Smooth muscle cell (in vitro differentiated cells): ENCODE measurements at regions not wholly inside any gene's neighbourhood (a gene's known extent, or its start where the extent isn't known, plus 50 kb on each side); places are given as distances from the start of the nearest gene placed in this dataset.

ENCODE experiments used
- DNase-seq: peaks from one replicate; lab custom pipeline; 2025; ENCODE audit not compliant: unreplicated experiment; lab: John Stamatoyannopoulos, UW
- H2AFZ ChIP-seq: fragments of 200-600 bp; sonication (generic); 2 replicates; pipeline ENCODE4 v1.6.0; 2016; ENCODE audit warnings: antibody characterized with exemption, low read depth, mild to moderate bottlenecking
- H3F3A ChIP-seq: fragments of 200-600 bp; sonication (generic); 2 replicates; pipeline ENCODE4 v1.6.0; 2017; ENCODE audit warnings: antibody characterized with exemption, low read depth
- H3K27ac ChIP-seq: fragments of 200-600 bp; sonication (generic); 2 replicates; pipeline ENCODE4 v1.5.1; 2016; ENCODE audit warnings: low read depth, mild to moderate bottlenecking
- H3K27me3 ChIP-seq: fragments of 200-600 bp; sonication (generic); 2 replicates; pipeline ENCODE4 v1.6.1; 2016; ENCODE audit warnings: low read depth, mild to moderate bottlenecking
- H3K36me3 ChIP-seq: fragments of 200-600 bp; sonication (generic); 2 replicates; pipeline ENCODE4 v1.5.1; 2016; ENCODE audit warnings: low read depth
- H3K4me1 ChIP-seq: fragments of 200-600 bp; sonication (generic); 2 replicates; pipeline ENCODE4 v1.5.1; 2016; ENCODE audit warnings: low read depth
- H3K4me2 ChIP-seq: fragments of 200-600 bp; sonication (generic); 2 replicates; pipeline ENCODE4 v1.6.0; 2016; ENCODE audit warnings: mild to moderate bottlenecking
- H3K4me3 ChIP-seq: fragments of 200-600 bp; sonication (generic); 2 replicates; pipeline ENCODE4 v1.5.1; 2016; ENCODE audit warnings: mild to moderate bottlenecking
- H3K79me2 ChIP-seq: fragments of 200-600 bp; sonication (generic); 2 replicates; pipeline ENCODE4 v1.6.0; 2016; ENCODE audit warnings: low read depth, mild to moderate bottlenecking
- H3K9ac ChIP-seq: fragments of 200-600 bp; sonication (generic); 2 replicates; pipeline ENCODE4 v1.6.0; 2016; ENCODE audit warnings: low read depth
- H3K9me3 ChIP-seq: fragments of 200-600 bp; sonication (generic); replicated peaks from 2 replicates; pipeline ENCODE4 v1.5.1; 2016; ENCODE audit warnings: low read depth
- H4K20me1 ChIP-seq: fragments of 200-600 bp; sonication (generic); 2 replicates; pipeline ENCODE4 v1.6.0; 2016; ENCODE audit warnings: low read depth
- CTCF ChIP-seq: fragments of 200-600 bp; sonication (generic); IDR thresholded peaks from 2 replicates; pipeline ENCODE4 v1.5.1; 2017; ENCODE audit warnings: borderline replicate concordance, mild to moderate bottlenecking, antibody characterized with exemption; ENCODE audit not compliant: insufficient read depth, poor library complexity, severe bottlenecking
- WGBS: methylation state at CpG from one replicate; pipeline ENCODE4 v1.1.7; 2016; ENCODE audit warnings: low lambda C conversion rate; 5-methylcytosine and 5-hydroxymethylcytosine counted together

- Histone ChIP-seq H3K9ac (no peak overlapping the region), H3K36me3 (no peaks in the 10 kb centered on the region), H3K4me2 (no peak overlapping the region), H3K27me3 (no peaks in the 10 kb centered on the region), H4K20me1 (no peaks in the 10 kb centered on the region), H3F3A (no peaks in the 10 kb centered on the region), H3K9me3 (no peaks in the 10 kb centered on the region), H3K79me2 (no peaks in the 10 kb centered on the region), H2AFZ (no peak overlapping the region), H3K27ac (no peak overlapping the region), H3K4me1 (no peaks in the 10 kb centered on the region), H3K4me3 (no peak overlapping the region)
- DNase-seq = no peak
- 88% methylated on average over 6 of the region's 6 CpGs for WGBS
- TF ChIP-seq CTCF = no peak
These were observed 457.2 kb upstream of the CDH20 start for GRCh38 chr18:60875957-60876507.

GRCh38 chr18:60880184-60880583 lies 453.0 kb upstream of the CDH20 start:
- Histone ChIP-seq H3K4me3 (no peak overlapping the region), H3K79me2 (no peaks in the 10 kb centered on the region), H3K27me3 (no peaks in the 10 kb centered on the region), H4K20me1 (no peaks in the 10 kb centered on the region), H3F3A (no peaks in the 10 kb centered on the region), H3K4me2 (no peak overlapping the region), H3K4me1 (no peaks in the 10 kb centered on the region), H3K27ac (no peak overlapping the region), H2AFZ (no peak overlapping the region), H3K9me3 (no peaks in the 10 kb centered on the region), H3K9ac (no peak overlapping the region), H3K36me3 (no peaks in the 10 kb centered on the region)
- WGBS = 87% methylated on average over 2 of the region's 2 CpGs
- TF ChIP-seq CTCF = no peak
- no peak for DNase-seq

- no peak for DNase-seq
- no peaks in the 10 kb centered on the region for H3K79me2 ChIP-seq
These were observed 449.6 kb upstream of the CDH20 start for GRCh38 chr18:60883587-60883986.

More at GRCh38 chr18:60883587-60883986, 449.6 kb upstream of the CDH20 start:
- Histone ChIP-seq H3K27me3 (no peaks in the 10 kb centered on the region), H3K4me3 (no peak overlapping the region), H4K20me1 (no peaks in the 10 kb centered on the region), H3F3A (no peaks in the 10 kb centered on the region), H3K9me3 (no peaks in the 10 kb centered on the region), H3K9ac (no peak overlapping the region), H3K4me2 (no peak overlapping the region), H3K4me1 (no peaks in the 10 kb centered on the region), H3K36me3 (no peaks in the 10 kb centered on the region), H2AFZ (no peak overlapping the region), H3K27ac (no peak overlapping the region)
- TF ChIP-seq CTCF = no peak
- 91% methylated on average over 2 of the region's 2 CpGs for WGBS
